C4-2B (cell line): ENCODE measurements at regions not wholly inside any gene's neighbourhood (a gene's known extent, or its start where the extent isn't known, plus 50 kb on each side); places are given as distances from the start of the nearest gene placed in this dataset.

Experiments
- ZFX ChIP-seq: fragments of 450-650 bp; IDR thresholded peaks from 2 replicates; pipeline ENCODE4 v1.6.1; 2017
- TF ChIP-seq, protein P1 (sequence below): fragments of 450-650 bp; conservative IDR thresholded peaks from 2 replicates; pipeline ENCODE4 v1.5.1; 2017; ENCODE audit warnings: mild to moderate bottlenecking

DNA sequence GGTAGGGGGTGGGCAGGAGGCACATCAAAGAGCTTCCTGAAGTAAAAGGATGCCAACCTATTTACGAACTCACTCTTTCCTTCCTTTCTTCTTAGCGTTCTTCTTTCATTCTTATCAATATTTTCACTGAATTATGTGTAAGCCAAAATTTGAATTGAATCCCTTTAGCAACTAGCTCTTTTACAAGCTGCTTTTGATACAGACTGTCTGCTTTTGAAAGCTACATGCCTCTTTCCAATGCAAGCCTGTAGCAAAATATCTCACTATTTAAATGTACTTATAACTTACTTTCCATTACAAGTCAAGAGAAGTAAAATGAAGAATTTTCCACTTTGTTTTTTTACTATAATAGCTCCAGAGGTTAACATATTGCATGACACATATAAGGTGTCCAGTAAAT, 186.6 kb downstream of the NXPE2 start:
- TF ChIP-seq, protein P1, sequence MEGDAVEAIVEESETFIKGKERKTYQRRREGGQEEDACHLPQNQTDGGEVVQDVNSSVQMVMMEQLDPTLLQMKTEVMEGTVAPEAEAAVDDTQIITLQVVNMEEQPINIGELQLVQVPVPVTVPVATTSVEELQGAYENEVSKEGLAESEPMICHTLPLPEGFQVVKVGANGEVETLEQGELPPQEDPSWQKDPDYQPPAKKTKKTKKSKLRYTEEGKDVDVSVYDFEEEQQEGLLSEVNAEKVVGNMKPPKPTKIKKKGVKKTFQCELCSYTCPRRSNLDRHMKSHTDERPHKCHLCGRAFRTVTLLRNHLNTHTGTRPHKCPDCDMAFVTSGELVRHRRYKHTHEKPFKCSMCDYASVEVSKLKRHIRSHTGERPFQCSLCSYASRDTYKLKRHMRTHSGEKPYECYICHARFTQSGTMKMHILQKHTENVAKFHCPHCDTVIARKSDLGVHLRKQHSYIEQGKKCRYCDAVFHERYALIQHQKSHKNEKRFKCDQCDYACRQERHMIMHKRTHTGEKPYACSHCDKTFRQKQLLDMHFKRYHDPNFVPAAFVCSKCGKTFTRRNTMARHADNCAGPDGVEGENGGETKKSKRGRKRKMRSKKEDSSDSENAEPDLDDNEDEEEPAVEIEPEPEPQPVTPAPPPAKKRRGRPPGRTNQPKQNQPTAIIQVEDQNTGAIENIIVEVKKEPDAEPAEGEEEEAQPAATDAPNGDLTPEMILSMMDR = no peak
- no peak for TF ChIP-seq ZFX
